NCI-H748 (cell line): ENCODE measurements at regions not wholly inside any gene's neighbourhood (a gene's known extent, or its start where the extent isn't known, plus 50 kb on each side); places are given as distances from the start of the nearest gene placed in this dataset.

Source experiments
- DNase-seq: peaks from one replicate; lab custom pipeline; 2025; ENCODE audit not compliant: unreplicated experiment; lab: John Stamatoyannopoulos, UW

GRCh38 chr10:10872035-10872673 is 145.5 kb upstream of the CELF2 start:
- DNase-seq: no peak

DNA sequence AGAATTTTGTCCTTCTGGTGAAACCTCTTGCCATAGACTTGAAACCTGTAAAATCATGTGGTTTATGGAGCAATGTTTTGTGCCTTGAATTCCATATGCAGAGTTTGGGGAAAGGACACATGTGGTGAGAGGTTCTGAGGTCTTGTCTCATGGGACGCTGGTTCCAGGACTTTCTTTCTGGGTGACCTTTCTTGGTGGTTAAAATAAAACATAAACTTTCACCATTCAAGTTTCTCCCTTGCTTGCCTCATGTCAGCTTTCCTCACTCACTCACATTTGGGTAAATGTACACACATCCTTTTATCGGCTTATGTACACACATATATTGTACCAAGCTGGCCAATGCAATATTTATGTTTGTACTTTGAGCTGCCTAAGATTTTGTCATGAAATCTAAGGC is 144.9 kb upstream of the CELF2 start:
- no peak for DNase-seq

DNA sequence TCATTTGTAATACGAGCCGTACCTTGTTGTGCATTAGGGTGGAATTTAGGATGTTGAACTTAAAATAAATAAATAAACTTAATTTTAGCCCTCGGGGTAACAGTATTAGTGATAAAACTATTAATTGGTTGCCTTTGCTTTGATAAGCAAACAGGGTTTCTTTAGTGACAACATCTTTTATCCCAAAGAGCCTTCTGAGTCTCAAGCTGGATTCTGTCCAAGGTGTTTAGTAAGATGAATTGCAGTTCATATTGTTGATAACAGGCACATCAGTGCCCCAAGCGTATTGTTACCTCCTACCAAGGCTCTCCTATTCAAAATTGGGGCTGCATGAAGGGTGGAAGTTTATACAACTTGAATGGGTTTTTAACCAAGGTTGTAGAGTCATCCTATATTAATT is 144.4 kb upstream of the CELF2 start:
- peak; percentile 0 for DNase-seq

- no peak for DNase-seq
Measured at GRCh38 chr10:10873915-10874314, 143.8 kb upstream of the CELF2 start.

GRCh38 chr10:10878963-10879362 is 138.7 kb upstream of the CELF2 start:
- peak; percentile 89 for DNase-seq

- DNase-seq: no peak
Measured at GRCh38 chr10:10881117-10881813, 136.4 kb upstream of the CELF2 start.

DNA sequence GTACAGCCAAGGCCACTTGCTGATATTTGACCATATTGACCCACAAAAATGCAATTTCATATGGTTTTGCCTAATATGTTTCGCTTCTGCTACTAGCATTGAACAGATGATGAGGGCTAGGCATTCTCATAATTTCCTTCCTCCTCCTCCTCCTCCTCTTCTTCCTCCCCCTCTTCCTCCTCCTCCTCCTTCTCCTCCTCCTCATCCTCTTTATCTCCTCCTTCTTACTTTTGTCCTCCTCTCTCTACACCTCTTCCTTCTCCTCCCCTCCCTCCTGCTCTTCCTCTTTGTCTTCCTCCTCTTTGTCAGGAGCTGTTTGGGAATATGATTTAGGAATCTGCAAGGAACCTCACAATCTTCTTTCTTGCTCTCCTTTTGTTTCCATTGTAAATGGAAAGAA is 133.9 kb upstream of the CELF2 start:
- DNase-seq: no peak

- no peak for DNase-seq
Measured at GRCh38 chr10:10886861-10887531, 130.7 kb upstream of the CELF2 start.

GRCh38 chr10:10891124-10892082 is 126.3 kb upstream of the CELF2 start:
- DNase-seq: no peak

DNA sequence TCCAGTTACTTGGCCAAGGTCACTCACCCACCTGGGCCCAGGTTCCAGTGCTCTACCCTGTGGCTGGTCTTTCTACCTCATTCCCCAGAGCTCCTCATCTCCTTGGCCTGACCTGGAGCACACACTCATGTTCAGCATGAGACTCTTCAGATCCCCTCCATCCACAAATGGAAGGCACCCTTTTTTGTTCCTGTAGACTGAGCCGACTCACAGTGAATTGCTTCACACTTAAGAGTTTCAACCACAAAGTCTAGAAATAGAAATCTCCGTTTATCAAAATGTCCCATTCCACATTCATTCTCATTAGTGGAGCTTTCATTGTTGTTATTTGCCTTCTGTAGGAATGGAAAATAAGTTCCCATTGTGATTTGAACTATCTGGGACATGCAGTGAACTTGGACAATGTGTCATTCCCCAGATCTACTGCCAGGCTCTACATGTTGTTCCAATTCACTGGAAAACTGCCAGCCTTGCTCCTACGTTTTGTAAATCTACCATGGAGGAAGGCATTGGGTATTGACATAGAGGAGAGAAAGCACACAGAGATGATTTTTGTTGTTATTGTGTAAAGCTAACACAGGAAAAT is 125.3 kb upstream of the CELF2 start:
- DNase-seq: no peak

DNA sequence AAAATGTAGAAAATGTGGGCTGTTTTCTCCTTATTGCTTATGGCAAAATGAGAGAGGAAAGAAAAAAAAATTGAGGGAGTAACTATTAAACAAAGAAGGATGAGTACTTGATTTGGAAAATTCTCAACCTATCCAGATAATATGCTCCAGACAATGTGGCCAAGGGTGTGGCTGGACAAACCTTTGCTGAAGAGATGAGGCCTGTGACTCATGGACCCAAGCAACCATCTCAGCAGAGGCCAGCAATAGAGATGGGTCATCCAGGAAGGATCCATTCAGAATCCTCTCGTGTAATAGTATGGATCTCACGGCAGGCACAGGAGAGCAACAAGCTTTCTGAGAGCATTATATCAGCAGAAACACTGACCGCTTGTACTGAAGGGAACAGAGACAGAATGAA is 120.3 kb upstream of the CELF2 start:
- no peak for DNase-seq

GRCh38 chr10:10901906-10902305 is 115.8 kb upstream of the CELF2 start:
- DNase-seq: no peak

GRCh38 chr10:10902951-10903350 is 114.7 kb upstream of the CELF2 start:
- DNase-seq: no peak

- no peak for DNase-seq
Measured at GRCh38 chr10:10903620-10904019, 114.1 kb upstream of the CELF2 start.

DNA sequence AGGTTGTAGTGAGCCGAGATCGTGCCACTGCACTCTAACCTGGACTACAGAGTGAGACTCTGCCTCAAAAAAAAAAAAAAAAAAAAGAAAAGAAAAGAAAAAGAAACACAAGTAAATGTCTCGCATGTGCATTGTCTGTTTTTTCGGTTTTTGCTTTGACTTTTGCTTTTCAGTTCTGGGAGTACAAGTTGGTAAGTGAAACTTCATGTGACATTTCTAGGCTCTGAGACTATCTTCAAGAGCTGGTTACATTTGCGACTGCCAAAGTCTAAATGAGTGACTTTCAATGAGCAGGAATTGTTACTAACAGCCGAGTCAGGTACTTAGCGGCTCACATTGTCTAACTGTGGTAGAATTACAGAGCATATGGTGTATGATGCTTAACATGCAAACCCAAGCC is 107.0 kb upstream of the CELF2 start:
- DNase-seq: no peak

DNA sequence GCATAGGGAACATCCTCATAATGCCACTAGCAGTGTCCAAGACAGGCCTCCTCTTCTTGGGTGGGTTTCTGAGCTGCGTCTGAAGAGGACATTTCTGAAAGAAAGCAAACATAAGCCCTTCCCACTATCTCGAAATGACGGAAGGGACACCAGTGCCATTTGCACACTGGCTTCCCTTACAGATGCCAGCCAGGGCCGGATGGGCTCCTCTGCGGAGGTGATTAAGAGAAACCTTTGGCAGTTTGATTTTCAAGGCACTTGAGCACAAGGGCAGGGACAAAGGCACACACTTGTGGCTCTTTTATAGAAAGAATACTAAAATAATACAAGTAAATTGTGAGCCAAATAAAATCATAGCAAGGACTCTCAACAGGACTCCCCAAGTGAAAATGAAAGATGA is 106.6 kb upstream of the CELF2 start:
- DNase-seq: no peak

DNA sequence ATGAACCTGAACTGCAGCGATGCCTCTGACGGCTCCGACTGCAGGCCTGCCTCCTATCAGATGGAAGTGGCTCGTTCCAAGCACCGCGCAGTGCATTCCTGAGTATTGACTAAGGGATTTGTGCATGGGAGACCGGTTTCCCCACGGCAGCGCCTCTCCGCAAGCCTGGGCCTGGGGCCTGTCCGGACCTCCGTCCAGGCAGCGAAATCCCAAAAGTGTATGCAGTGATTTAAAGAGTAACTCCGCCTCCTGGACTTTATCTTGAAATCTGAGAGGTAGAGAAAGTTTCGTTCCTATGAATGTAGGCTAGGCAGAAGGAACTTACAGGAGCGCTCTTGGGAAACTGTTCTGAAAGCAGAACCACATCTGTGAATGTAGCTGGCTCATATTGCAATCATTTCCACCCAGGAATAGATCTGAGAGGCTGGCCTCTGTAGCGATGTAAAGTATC is 106.2 kb upstream of the CELF2 start:
- DNase-seq: no peak

- no peak for DNase-seq
Measured at GRCh38 chr10:10914144-10914543, 103.5 kb upstream of the CELF2 start.

- no peak for DNase-seq
Measured at GRCh38 chr10:10915215-10915614, 102.5 kb upstream of the CELF2 start.

DNA sequence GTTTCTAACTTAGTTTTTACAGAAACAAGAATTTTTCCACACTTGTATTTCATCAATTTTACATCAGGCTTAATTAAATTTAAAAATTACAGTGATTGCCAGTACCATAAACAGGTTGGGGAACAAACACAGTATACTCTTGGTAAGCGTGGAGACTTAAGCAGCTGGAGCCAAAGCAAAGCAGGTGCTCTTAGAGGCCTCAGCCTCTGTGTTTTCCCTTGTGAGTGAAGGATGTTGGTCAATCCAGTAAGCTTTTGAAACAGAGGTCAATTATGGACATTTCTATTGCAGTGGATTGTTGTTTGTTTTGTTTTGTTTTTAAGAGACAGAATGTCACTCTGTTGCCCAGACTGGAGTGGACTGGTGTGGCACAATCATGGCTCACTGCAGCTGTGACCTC is 100.6 kb upstream of the CELF2 start:
- no peak for DNase-seq

DNA sequence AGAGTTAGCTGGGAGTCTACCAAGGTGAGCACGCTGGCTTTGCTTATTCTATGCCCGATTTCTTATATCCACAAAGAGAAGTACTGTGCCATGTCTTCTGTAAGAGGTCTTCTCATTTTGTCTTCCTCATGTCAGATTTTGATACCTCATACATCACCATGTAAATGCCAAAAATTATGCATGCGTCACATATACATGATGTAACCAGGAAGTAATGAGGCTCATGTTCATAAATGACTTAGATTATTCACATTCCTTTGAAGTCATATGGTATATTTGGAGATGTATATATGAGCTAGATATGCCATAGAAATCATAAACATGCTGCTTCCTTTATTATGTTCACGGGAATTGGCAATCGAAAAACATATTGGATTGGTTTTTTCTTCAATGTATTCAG is 97.7 kb upstream of the CELF2 start:
- DNase-seq: no peak
